ENCODE measurements at regions not wholly inside any gene's neighbourhood (a gene's known extent, or its start where the extent isn't known, plus 50 kb on each side); places are given as distances from the start of the nearest gene placed in this dataset.

DNA sequence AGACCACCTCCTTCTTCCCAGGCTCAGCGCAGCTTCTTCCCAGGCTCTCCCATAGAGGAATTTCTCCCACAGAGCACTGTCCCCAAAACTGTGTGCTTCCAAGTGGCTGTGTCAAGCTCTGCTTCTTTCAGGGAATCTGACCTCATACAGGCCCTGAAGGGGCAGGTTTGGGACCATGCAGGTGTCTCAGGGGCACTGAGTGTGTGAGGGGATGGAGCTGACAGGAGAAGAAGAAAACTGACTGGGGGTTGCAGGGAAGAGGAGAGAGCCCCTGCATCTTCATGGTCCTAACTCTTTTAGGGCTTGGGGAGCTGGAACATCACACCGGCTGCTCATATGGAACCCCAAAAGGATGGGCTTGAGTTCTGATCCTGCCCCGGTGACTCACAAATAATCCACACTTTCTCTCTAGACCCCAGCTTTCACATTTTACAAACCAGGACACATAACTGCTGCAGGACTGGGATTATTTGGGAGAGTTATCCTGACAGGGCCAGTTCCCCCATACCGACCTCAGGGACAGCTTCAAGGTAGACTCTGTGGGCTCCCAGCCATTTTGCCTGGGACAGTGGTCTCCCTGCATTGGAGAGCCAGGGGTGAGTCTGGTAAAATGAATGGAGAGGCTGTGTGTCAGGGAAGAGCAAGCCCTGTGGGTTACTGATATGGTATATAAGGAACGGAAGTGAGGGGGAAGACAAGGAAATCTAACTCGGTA lies 316.1 kb downstream of the TLE3 start:
- TF ChIP-seq, protein P1, sequence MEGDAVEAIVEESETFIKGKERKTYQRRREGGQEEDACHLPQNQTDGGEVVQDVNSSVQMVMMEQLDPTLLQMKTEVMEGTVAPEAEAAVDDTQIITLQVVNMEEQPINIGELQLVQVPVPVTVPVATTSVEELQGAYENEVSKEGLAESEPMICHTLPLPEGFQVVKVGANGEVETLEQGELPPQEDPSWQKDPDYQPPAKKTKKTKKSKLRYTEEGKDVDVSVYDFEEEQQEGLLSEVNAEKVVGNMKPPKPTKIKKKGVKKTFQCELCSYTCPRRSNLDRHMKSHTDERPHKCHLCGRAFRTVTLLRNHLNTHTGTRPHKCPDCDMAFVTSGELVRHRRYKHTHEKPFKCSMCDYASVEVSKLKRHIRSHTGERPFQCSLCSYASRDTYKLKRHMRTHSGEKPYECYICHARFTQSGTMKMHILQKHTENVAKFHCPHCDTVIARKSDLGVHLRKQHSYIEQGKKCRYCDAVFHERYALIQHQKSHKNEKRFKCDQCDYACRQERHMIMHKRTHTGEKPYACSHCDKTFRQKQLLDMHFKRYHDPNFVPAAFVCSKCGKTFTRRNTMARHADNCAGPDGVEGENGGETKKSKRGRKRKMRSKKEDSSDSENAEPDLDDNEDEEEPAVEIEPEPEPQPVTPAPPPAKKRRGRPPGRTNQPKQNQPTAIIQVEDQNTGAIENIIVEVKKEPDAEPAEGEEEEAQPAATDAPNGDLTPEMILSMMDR (IDR thresholded peaks at IDR 0.05; ENCODE audit: insufficient read depth, low read depth, low read length): no peak
- no peak overlapping the region for H3K4me3 ChIP-seq (ENCODE audit: low read depth, low read length)
- DNase-seq (ENCODE audit: low read depth): no peak

DNA sequence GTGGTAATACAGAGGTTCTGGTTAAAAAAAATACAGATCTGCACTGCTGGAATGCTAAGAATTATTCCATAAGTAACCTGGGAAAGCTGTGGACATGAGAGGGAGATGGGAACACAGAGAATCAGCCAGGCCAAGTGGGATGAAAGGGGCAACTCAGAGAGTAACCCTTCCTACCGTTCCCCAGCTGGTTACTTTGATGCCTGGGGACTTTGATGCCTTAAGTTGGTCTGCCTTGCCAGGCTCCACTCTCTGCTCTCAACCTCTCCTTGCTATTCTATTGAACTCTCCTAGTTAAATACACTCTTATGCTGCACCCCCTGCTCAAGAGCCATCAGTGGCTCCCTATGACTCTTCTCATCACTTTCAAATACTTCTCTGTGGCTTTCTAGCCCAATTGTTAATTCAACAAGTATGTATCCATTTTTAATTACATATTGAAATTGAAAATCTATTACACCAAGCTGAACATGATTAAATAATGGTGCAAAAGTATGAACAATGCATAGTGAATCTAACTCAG lies 315.5 kb downstream of the TLE3 start:
- TF ChIP-seq, protein P1 (IDR thresholded peaks at IDR 0.05; ENCODE audit: insufficient read depth, low read depth, low read length): no peak
- H3K4me3 ChIP-seq (ENCODE audit: low read depth, low read length): no peak overlapping the region
- DNase-seq (ENCODE audit: low read depth): no peak

DNA sequence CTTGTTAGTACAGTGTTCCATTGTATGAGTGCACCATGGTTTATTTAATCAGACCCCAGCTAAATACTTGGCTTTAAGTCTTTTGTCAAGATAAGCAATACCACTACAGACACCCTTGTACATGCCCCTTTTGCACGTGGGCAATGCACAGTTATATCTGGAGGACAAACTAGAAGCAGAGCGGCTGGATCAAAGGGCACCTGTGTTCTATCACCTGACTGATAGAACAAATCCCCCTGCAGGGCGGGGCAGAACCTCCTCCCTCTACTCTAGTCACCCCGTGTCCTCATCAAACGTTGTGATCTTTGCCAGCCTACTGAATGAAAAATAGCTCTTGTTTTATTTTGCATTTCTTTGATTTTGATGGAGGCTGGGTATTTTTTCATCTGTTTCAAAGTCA lies 314.9 kb downstream of the TLE3 start:
- TF ChIP-seq, protein P1 (IDR thresholded peaks at IDR 0.05; ENCODE audit: insufficient read depth, low read depth, low read length): no peak
- no peak overlapping the region for H3K4me3 ChIP-seq (ENCODE audit: low read depth, low read length)
- DNase-seq (ENCODE audit: low read depth): no peak

DNA sequence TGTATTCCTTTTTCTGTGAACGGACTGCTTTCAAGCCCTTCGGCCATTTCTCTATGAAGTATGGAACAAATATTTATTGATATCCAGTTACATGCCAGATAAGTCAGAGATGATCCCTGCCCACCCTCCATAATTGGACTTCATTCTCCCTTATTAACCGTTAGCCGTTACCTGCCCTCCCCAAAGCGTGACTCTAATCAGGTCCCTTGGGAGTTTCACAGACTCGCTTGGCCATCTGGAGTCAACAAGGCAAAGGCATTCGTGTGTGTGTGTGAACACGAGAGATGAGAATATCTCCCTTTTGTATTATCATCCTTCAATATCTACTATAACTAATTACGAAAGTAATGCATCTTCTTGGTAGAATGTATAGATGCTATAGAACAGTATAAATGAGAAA lies 314.5 kb downstream of the TLE3 start:
- TF ChIP-seq, protein P1 (IDR thresholded peaks at IDR 0.05; ENCODE audit: insufficient read depth, low read depth, low read length): no peak
- H3K4me3 ChIP-seq (ENCODE audit: low read depth, low read length): no peak overlapping the region
- DNase-seq (ENCODE audit: low read depth): no peak

DNA sequence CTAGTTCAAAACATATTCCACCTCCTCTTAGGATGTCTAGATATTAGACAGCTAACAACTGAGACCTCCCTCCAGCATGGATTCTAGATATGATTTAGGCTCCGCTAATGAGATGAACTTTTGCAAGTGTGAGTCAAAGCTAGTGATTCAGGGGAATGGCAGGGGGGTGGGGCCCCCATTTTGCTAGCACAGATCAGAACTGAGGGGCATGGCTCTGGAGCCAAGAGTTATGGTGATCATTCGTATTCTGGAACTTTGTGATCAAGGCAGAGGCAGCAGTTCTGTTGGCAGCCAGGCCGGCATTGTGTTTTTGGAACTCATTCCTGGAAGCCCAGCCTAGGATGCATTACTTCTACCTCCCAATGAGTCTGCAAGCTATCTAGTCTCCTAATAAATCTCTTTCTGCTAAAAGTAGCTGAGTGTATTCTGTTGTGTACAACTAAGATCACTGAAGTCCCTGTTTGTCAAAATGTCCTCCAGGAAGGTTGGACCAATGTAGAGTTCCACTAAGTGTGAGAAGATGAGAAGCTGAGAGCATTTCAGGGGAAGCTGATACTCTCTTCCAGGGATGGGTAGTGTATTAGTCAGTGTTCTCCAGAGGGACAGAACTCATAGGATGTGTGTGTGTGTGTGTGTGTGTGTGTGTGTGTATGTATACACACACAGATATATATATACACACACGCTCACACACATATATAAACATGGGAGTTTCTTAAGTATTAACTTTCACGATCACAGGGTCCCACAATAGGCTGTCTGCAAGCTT lies 312.7 kb downstream of the TLE3 start:
- TF ChIP-seq, protein P1 (IDR thresholded peaks at IDR 0.05; ENCODE audit: insufficient read depth, low read depth, low read length): no peak
- no peak for DNase-seq (ENCODE audit: low read depth)
- H3K4me3 ChIP-seq (ENCODE audit: low read depth, low read length): no peak overlapping the region

DNA sequence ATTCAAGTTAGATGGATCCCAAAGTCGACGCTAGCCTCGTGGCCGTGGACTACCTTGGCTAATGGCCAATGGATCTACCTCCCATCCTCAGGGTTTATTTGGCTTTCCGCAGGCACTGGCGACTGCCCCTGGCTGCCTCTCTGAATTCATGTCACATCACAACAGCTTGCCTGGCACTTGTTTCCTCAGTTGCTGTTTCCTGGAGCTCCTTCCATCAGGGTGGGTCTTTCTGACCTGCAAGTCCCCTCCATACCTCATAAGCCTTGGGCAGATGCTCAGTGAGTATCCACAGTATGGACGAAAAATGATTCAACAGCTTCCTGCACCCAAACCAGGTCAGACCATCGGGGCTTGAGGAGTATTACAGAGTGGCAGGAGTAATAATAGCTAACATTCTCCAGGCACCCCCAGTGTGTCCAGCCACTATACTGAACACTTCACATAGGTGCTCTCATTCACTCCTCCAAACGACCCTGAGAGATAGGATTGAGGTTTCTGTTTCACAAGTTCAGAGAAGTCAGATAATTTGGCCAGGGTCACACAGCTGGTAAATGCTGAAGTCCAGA lies 311.5 kb downstream of the TLE3 start:
- TF ChIP-seq, protein P1 (IDR thresholded peaks at IDR 0.05; ENCODE audit: insufficient read depth, low read depth, low read length): no peak
- DNase-seq (ENCODE audit: low read depth): no peak
- no peak overlapping the region for H3K4me3 ChIP-seq (ENCODE audit: low read depth, low read length)

Measured in fibroblast of villous mesenchyme (primary cell).